ENCODE measurements at regions not wholly inside any gene's neighbourhood (a gene's known extent, or its start where the extent isn't known, plus 50 kb on each side); places are given as distances from the start of the nearest gene placed in this dataset.

GRCh38 chr4:156643826-156644225 is 327.8 kb downstream of the PDGFC start:
- no peak for DNase-seq

- no peak for DNase-seq
These were observed 329.4 kb downstream of the PDGFC start for GRCh38 chr4:156642161-156642560.

- DNase-seq, result no peak
These were observed 332.5 kb downstream of the PDGFC start for GRCh38 chr4:156638925-156639605.

- DNase-seq, result no peak
These were observed 333.3 kb downstream of the PDGFC start for GRCh38 chr4:156638334-156638733.

GRCh38 chr4:156636381-156636780 is 335.2 kb downstream of the PDGFC start:
- no peak for DNase-seq

GRCh38 chr4:156635051-156635450 is 336.5 kb downstream of the PDGFC start:
- DNase-seq, result no peak

GRCh38 chr4:156634612-156635011 is 337.0 kb downstream of the PDGFC start:
- DNase-seq, result no peak

- no peak for DNase-seq
These were observed 337.8 kb downstream of the PDGFC start for GRCh38 chr4:156633847-156634246.

- DNase-seq, result no peak
These were observed 342.7 kb downstream of the PDGFC start for GRCh38 chr4:156628858-156629257.

GRCh38 chr4:156623376-156623775 is 348.2 kb downstream of the PDGFC start:
- no peak for DNase-seq

- no peak for DNase-seq
These were observed 350.8 kb downstream of the PDGFC start for GRCh38 chr4:156620786-156621185.

- DNase-seq, result no peak
These were observed 352.3 kb downstream of the PDGFC start for GRCh38 chr4:156619154-156619934.

- no peak for DNase-seq
These were observed 356.5 kb downstream of the PDGFC start for GRCh38 chr4:156615066-156615531.

GRCh38 chr4:156614536-156614935 is 357.1 kb downstream of the PDGFC start:
- DNase-seq, result no peak

- DNase-seq, result no peak
These were observed 362.2 kb downstream of the PDGFC start for GRCh38 chr4:156609421-156609820.

GRCh38 chr4:156608651-156609050 is 362.9 kb downstream of the PDGFC start:
- no peak for DNase-seq

GRCh38 chr4:156607478-156607857 is 364.1 kb downstream of the PDGFC start:
- no peak for DNase-seq

- no peak for DNase-seq
These were observed 364.8 kb downstream of the PDGFC start for GRCh38 chr4:156606554-156607477.

- no peak for DNase-seq
These were observed 373.4 kb downstream of the PDGFC start for GRCh38 chr4:156598138-156598681.

- no peak for DNase-seq
These were observed 374.8 kb downstream of the PDGFC start for GRCh38 chr4:156596706-156597329.

- no peak for DNase-seq
These were observed 375.6 kb downstream of the PDGFC start for GRCh38 chr4:156596026-156596425.

GRCh38 chr4:156595041-156595440 is 376.6 kb downstream of the PDGFC start:
- DNase-seq, result no peak
